Left lung (tissue), 4 donors: ENCODE measurements at regions not wholly inside any gene's neighbourhood (a gene's known extent, or its start where the extent isn't known, plus 50 kb on each side); places are given as distances from the start of the nearest gene placed in this dataset.
A peak's percentile ranks its signal among the peaks of the same experiment; 100 is the strongest.

ENCODE experiments used
- ATAC-seq: fragments of 200-7000 bp; cut with Tn5 transposase; one replicate; pipeline ENCODE4 v1.9.1; 2020; ENCODE audit warnings: moderate library complexity
- DNase-seq, 4 donors: peaks; one replicate each; pipeline ENCODE4 v3.0.0-alpha.2; 2013 to 2020
- H3K27ac ChIP-seq, 2 donors: fragments of 200-600 bp; sonication (generic) in 1 of 2; one replicate each; pipeline versions ENCODE4 v1.5.0 to v1.8.0; 2020 to 2021
- H3K27me3 ChIP-seq, 2 donors: fragments of 200-600 bp; sonication (generic) in 1 of 2; one replicate each; pipeline versions ENCODE4 v1.5.0 to v1.8.0; 2020 to 2021
- H3K36me3 ChIP-seq, 2 donors: fragments of 200-600 bp; sonication (generic) in 1 of 2; one replicate each; pipeline versions ENCODE4 v1.5.0 to v1.8.0; 2020 to 2021
- H3K4me1 ChIP-seq, 2 donors: fragments of 200-600 bp; one replicate each; pipeline ENCODE4 v1.8.0; 2021
- H3K4me3 ChIP-seq, 2 donors: fragments of 200-600 bp; sonication (generic) in 1 of 2; one replicate each; pipeline versions ENCODE4 v1.5.0 to v1.8.0; 2020 to 2021; ENCODE audit warnings: mild to moderate bottlenecking in 1 of 2
- H3K9me3 ChIP-seq, 2 donors: fragments of 200-600 bp; sonication (generic) in 1 of 2; one replicate each; pipeline versions ENCODE4 v1.5.0 to v1.8.0; 2020 to 2021
- CTCF ChIP-seq, 2 donors: fragments of 200-600 bp; sonication (generic) in 1 of 2; IDR thresholded peaks; one replicate each; pipeline versions ENCODE4 v1.5.0 to v1.8.0; 2021; ENCODE audit warnings: antibody characterized with exemption in 2 of 2
- intact Hi-C, 2 donors: fragments of 100-400 bp; cut with DNase I; formaldehyde crosslinking; loops; one replicate each; pipeline versions ENCODE4 v1.11.2 to v1.14.2; 2022
- donor health status: DM: no; HTN: yes; CAD: no.
- donor health status: DM: no; HTN: no; CAD: no.

GRCh38 chr1:81307786-81308185 lies 492.9 kb upstream of the ADGRL2 start:
- Histone ChIP-seq H3K9me3 (no peaks in the 10 kb centered on the region), H3K4me1 (no peaks in the 10 kb centered on the region), H3K4me3 (peak overlapping the region in 1 of 2 donors; percentile 0), H3K27ac (peak overlapping the region in 1 of 2 donors; percentile 67), H3K27me3 (no peaks in the 10 kb centered on the region), H3K36me3 (no peaks in the 10 kb centered on the region)
- no peak for ATAC-seq
- no peak for DNase-seq
- no peak for TF ChIP-seq CTCF (IDR thresholded peaks at IDR 0.05)
- intact Hi-C loops: no loop called here

GRCh38 chr1:81305997-81306452 lies 494.7 kb upstream of the ADGRL2 start:
- ATAC-seq (peak; percentile 87), DNase-seq (peak in 2 of 4 donors; percentile 79 to 80)
- Histone ChIP-seq H3K9me3 (no peaks in the 10 kb centered on the region), H3K4me1 (no peaks in the 10 kb centered on the region), H3K4me3 (peak overlapping the region; percentile 24 to 37), H3K36me3 (no peaks in the 10 kb centered on the region), H3K27me3 (no peaks in the 10 kb centered on the region), H3K27ac (peak overlapping the region in 1 of 2 donors; percentile 67)
- intact Hi-C loops: no loop called here
- TF ChIP-seq CTCF (IDR thresholded peaks at IDR 0.05): no peak

GRCh38 chr1:81304187-81304586 lies 496.5 kb upstream of the ADGRL2 start:
- ATAC-seq (no peak), DNase-seq (no peak)
- no peaks in the 10 kb centered on the region for H3K4me1 ChIP-seq
- TF ChIP-seq CTCF (IDR thresholded peaks at IDR 0.05): no peak
- H3K27ac ChIP-seq: no peak overlapping the region
- no peaks in the 10 kb centered on the region for H3K36me3 ChIP-seq
- no peaks in the 10 kb centered on the region for H3K9me3 ChIP-seq
- intact Hi-C loops: no loop called here
- no peak overlapping the region for H3K4me3 ChIP-seq
- H3K27me3 ChIP-seq: no peaks in the 10 kb centered on the region

- Histone ChIP-seq H3K9me3 (no peaks in the 10 kb centered on the region), H3K4me3 (no peak overlapping the region), H3K27ac (no peak overlapping the region), H3K4me1 (no peaks in the 10 kb centered on the region), H3K27me3 (no peaks in the 10 kb centered on the region), H3K36me3 (no peaks in the 10 kb centered on the region)
- DNase-seq (no peak), ATAC-seq (no peak)
- TF ChIP-seq CTCF (IDR thresholded peaks at IDR 0.05): no peak
- intact Hi-C loops: no loop called here
These were observed 500.8 kb upstream of the ADGRL2 start for GRCh38 chr1:81299892-81300291.

- no peak for ATAC-seq
- H3K4me3 ChIP-seq: no peak overlapping the region
- no peaks in the 10 kb centered on the region for H3K9me3 ChIP-seq
- no peaks in the 10 kb centered on the region for H3K36me3 ChIP-seq
- H3K27me3 ChIP-seq: no peaks in the 10 kb centered on the region
- TF ChIP-seq CTCF (IDR thresholded peaks at IDR 0.05): no peak
- no peak overlapping the region for H3K27ac ChIP-seq
- H3K4me1 ChIP-seq: no peaks in the 10 kb centered on the region
- intact Hi-C loops: no loop called here
- DNase-seq: no peak
These were observed 502.5 kb upstream of the ADGRL2 start for GRCh38 chr1:81298266-81298665.
